H54 (cell line): ENCODE measurements at regions not wholly inside any gene's neighbourhood (a gene's known extent, or its start where the extent isn't known, plus 50 kb on each side); places are given as distances from the start of the nearest gene placed in this dataset.
"Not testable (repeated sequence)": the region's sequence is repeated elsewhere in the genome, so short reads cannot be mapped to it uniquely, and the experiment has no call there.

Experiments used
- DNase-seq: peaks from one replicate; pipeline ENCODE4 v3.0.0; 2011; ENCODE audit warnings: low spot score, mixed read lengths; ENCODE audit not compliant: insufficient read length
- FAIRE-seq: peaks from 3 replicates; lab custom pipeline; 2011; peaks lifted over from hg19 to GRCh38; lab: Jason Lieb, UNC
- POLR2A ChIP-seq: IDR thresholded peaks from 2 replicates; pipeline ENCODE4 v1.6.1; 2011; ENCODE audit warnings: low read depth, mild to moderate bottlenecking, low read length

DNA sequence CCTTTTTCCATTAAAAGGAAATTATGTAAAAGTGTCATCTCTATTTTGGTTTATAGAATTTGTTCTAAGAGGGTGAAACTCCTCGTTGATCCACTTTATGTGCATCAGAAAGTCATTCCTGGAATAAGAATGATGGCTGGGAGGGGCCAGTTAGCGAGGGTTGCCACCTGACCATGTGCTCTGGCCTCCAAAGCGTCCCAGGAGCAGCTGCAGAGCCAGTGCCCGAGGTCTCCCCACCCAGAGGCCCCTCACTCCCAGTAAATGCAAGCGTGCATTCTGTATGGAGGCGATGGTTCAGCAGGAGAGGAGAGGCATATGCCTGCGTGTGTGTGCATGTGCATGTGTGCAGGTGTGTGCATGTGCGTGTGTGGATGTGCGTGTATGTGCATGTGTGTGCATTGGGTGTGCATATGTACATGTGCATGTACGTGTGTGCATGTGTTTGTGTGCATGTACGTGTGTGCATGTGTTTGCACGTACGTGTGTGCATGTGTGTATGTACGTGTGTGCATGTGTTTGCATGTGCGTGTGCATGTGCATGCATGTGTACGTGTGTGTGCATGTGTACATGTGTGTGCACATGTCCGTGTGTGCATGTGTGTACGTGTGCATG, 345.8 kb downstream of the TEX29 start:
- TF ChIP-seq POLR2A, result no peak
- no peak for FAIRE-seq

DNA sequence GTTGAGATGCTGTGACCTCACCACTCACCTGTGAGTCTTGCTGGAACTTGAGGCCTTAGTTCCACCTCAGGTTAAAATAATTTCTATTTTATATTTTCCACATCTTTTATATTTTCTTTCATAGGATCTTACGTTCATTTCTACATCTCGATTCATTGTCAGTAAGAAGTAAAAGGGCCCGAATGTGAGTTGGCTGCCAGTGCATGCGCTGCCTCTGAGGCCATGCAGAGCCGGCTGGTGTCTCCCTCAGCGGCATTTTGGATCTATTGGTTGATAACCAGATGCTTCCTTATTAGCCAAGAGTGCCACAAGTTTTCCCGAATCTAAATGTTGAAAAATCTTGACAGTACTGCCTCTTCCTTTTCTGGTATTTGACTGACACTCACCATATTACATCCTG, 347.3 kb downstream of the TEX29 start:
- FAIRE-seq (no peak), DNase-seq (no peak)
- TF ChIP-seq POLR2A, result no peak

More for the DNA sequence above, 345.8 kb downstream of the TEX29 start:
- no peak for DNase-seq

DNA sequence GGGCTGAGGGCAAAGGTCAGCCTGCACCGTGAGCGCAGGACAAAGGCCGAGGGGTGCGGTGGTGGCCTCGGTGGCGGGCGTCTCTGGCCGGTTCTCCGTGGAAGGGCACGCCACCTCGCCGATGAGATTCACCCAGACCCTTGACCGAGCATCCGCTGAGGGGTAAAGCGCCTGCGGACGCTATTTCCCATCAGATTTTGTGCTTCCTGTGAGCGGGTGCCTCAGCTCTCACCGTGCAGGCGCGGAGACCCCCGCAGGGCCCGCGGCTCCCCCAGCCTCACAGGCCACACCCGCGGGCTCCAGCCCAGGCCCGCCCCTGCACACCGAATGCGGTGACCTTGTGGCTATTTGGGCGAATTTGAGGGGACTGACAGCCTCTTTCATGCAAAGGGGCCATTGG, 348.0 kb downstream of the TEX29 start:
- TF ChIP-seq POLR2A, result no peak
- FAIRE-seq, result no peak

DNA sequence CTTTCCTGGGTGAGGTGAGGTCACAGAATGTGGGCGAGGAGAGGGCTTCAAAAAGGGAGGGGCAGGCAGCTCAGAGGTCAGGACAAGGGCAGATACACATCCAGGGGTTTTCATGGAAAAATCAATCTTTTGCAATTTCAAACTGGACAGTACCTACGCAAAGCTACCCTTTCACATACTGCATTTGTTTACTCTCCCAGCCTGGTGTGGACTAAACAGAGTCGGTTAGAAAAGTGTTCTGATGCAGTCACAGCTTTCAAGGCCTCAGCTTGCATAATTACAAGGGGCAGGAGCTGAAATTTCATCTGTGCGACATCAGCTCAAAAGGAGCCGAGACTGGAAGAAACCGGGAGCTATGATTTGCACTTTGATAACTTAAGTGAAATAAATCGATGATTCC, 351.8 kb downstream of the TEX29 start:
- not testable (repeated sequence) for FAIRE-seq

More for the DNA sequence above, 348.0 kb downstream of the TEX29 start:
- DNase-seq, result no peak

DNA sequence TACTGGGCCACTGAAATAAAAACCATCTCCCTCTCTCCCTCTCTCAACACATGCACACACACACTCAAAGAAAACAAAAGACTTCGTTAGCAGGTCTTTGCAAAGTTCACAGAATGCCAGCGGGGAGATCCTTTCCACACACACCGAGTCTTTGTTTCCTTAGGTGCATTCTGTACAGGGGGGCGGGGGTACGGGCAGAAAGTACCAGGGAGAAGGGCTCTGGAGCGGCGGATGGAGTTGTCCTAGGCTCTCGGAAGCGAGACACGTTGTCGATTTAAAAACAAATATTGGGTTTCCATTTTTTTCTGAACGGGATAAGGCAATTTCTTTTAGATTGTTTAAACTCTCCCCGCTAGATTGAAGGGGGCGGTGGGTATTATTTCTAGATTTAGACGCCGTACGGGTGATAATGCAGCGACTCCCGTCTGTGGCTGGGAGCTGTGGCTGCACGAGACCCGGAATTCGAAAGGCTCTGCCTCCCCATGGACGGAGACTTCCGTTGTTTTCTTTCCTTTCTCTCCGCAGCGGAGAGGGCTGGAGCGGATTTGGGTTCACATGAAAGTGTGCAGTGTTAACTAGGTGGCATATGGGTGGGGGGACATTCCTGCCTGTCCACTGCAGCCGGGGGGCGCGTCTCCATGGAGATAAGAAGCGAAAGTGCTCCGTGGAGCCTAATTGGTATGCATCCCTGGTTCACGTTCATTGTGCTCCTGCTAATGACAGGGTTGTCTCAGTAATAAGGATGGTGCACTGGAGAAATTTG, 357.9 kb downstream of the TEX29 start:
- DNase-seq, FAIRE-seq: not testable (repeated sequence)

More for the DNA sequence above, 351.8 kb downstream of the TEX29 start:
- not testable (repeated sequence) for DNase-seq

- DNase-seq, FAIRE-seq: not testable (repeated sequence)
Observed at GRCh38 chr13:111679645-111680044, 359.2 kb downstream of the TEX29 start.

- DNase-seq, FAIRE-seq: not testable (repeated sequence)
Observed at GRCh38 chr13:111680100-111680499, 359.7 kb downstream of the TEX29 start.

DNA sequence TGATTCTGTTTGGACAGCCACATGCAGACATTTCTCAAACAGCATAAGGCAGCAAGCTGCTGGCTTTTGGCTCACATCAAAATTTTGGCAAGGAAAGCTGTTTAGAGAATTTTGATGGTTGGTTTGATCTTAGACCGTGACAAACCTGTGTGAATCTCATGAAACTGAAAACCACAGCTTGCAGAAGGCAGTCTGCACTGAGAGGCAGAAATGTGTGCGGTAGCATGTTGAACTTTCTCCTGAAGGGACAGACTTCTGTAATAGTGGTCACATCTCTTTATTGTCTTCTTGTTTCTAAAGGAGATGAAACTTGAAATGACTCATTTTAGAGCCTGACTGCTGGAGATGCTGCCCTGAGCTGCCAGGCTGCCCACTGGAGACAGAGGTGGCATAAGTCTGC, 371.6 kb downstream of the TEX29 start:
- not testable (repeated sequence) for DNase-seq, FAIRE-seq

DNA sequence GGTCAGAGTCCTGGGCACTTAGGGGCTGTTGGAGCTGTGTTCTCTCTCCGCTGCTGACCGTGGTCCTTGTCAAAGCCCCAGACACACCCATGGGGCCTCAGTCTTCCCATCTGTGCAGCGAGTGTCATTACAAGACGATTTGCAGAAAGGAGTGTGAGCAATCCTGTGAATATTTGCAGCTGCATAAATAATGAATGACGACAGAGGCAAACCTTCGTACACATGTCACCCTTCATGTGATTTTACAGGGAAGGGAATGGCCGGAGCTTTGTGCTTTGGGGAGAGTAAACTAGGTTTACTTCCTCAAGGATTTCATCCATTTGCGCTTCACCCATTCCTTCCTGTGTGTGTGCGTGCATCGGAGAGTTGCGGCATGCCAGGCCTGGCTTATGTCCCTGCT, 370.8 kb upstream of the SOX1 start:
- not testable (repeated sequence) for DNase-seq, FAIRE-seq

- not testable (repeated sequence) for FAIRE-seq
Observed at GRCh38 chr13:111702059-111702458, 364.9 kb upstream of the SOX1 start.

More at GRCh38 chr13:111702059-111702458, 364.9 kb upstream of the SOX1 start:
- DNase-seq, result not testable (repeated sequence)
